ENCODE measurements at regions not wholly inside any gene's neighbourhood (a gene's known extent, or its start where the extent isn't known, plus 50 kb on each side); places are given as distances from the start of the nearest gene placed in this dataset.

DNA sequence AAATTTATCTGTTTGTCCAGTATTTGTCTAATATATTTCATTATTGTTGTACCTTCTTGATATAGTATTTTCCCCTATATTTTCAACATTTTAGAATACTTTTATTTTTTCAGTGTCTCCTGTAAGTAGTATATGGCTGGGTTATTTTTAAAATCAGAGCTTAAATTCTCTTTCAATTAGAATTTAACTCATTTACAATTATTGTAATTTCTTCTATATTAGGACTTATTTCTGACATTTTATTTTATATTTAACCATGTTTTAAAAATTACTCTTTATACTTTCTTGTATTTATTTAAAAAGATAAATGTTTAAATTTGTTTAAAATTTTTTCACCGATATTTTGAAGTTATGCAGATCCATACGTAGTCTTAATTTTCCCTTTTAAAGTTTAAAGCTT is 220.0 kb upstream of the NPVF start:
- no peak for TF ChIP-seq POLR2AphosphoS5 (IDR thresholded peaks at IDR 0.05; ENCODE audit: borderline replicate concordance, low read depth, low read length)
- no peak for TF ChIP-seq EZH2 (IDR thresholded peaks at IDR 0.05)

Data from SK-N-MC (cell line).